Esophagus muscularis mucosa (tissue), 4 donors: ENCODE measurements at regions not wholly inside any gene's neighbourhood (a gene's known extent, or its start where the extent isn't known, plus 50 kb on each side); places are given as distances from the start of the nearest gene placed in this dataset.

Experiments
- DNase-seq: peaks from one replicate; pipeline ENCODE4 v3.0.0-alpha.2; 2017; ENCODE audit errors: extremely low spot score
- H3K27ac ChIP-seq, 4 donors: fragments of 200-600 bp; sonication (generic); replicated peaks in 1 of 4; 1 replicate in 3 of 4; 2 replicates in 1 of 4; pipeline ENCODE4 v1.5.1; 2016 to 2019; ENCODE audit warnings: mild to moderate bottlenecking in 1 of 4
- H3K27me3 ChIP-seq, 4 donors: fragments of 200-600 bp; sonication (generic); one replicate each; pipeline versions ENCODE4 v1.5.1 to v1.6.0; 2016 to 2019
- H3K36me3 ChIP-seq, 4 donors: fragments of 200-600 bp; sonication (generic); one replicate each; pipeline ENCODE4 v1.5.1; 2016 to 2019
- H3K4me1 ChIP-seq, 4 donors: fragments of 200-600 bp; sonication (generic); one replicate each; pipeline ENCODE4 v1.5.1; 2016 to 2019
- H3K4me3 ChIP-seq, 4 donors: fragments of 200-600 bp; sonication (generic); 1 replicate in 2 of 4; 2 replicates in 2 of 4; pipeline ENCODE4 v1.5.1; 2016 to 2019; ENCODE audit warnings: mild to moderate bottlenecking in 4 of 4, moderate library complexity in 1 of 4
- H3K9me3 ChIP-seq, 4 donors: fragments of 200-600 bp; sonication (generic); 1 replicate in 3 of 4; 2 replicates in 1 of 4; pipeline ENCODE4 v1.5.1; 2016 to 2019
- CTCF ChIP-seq, 3 experiments: fragments of 200-600 bp in 2 of 3; fragments of 450-650 bp in 1 of 3; sonication (generic) in 2 of 3; IDR thresholded peaks; one replicate each; pipeline ENCODE4 v1.5.1; 2017 to 2019; ENCODE audit warnings: antibody characterized with exemption in 3 of 3, mild to moderate bottlenecking in 2 of 3, moderate library complexity in 1 of 3
- EP300 ChIP-seq: sonication (generic); formaldehyde crosslinking; IDR thresholded peaks from one replicate; pipeline ENCODE4 v1.6.1; 2017; ENCODE audit warnings: antibody characterized with exemption
- POLR2A ChIP-seq: fragments of 450-650 bp; IDR thresholded peaks from one replicate; pipeline ENCODE4 v1.6.1; 2017; ENCODE audit warnings: antibody characterized with exemption, moderate library complexity, mild to moderate bottlenecking, low read depth
- POLR2AphosphoS5 ChIP-seq, 2 donors: sonication (generic); formaldehyde crosslinking; IDR thresholded peaks; one replicate each; pipeline ENCODE4 v1.6.1; 2017; ENCODE audit warnings: antibody characterized with exemption in 2 of 2
- WGBS: methylation state at CpG from one replicate; pipeline ENCODE4 v1.1.5; 2018; 5-methylcytosine and 5-hydroxymethylcytosine counted together
- intact Hi-C: fragments of 100-400 bp; cut with DNase I; formaldehyde crosslinking; loops from one replicate; pipeline ENCODE4 v1.15.1; 2023

GRCh38 chr9:120014796-120015195, 565.2 kb downstream of the CDK5RAP2 start:
- H3K4me1 ChIP-seq = no peaks in the 10 kb centered on the region
- H3K9me3 ChIP-seq = no peaks in the 10 kb centered on the region
- TF ChIP-seq CTCF (IDR thresholded peaks at IDR 0.05) (no peak), POLR2A (no peak), POLR2AphosphoS5 (IDR thresholded peaks at IDR 0.05) (no peak), EP300 (no peak)
- no peaks in the 10 kb centered on the region for H3K27me3 ChIP-seq
- WGBS = 87% methylated on average over 7 of the region's 7 CpGs
- no peaks in the 10 kb centered on the region for H3K36me3 ChIP-seq
- H3K4me3 ChIP-seq = no peak overlapping the region
- no peak for DNase-seq
- intact Hi-C loops = no loop called here
- H3K27ac ChIP-seq = no peak overlapping the region

- H3K27ac ChIP-seq = no peak overlapping the region
- H3K4me3 ChIP-seq = no peak overlapping the region
- TF ChIP-seq POLR2A (no peak), CTCF (IDR thresholded peaks at IDR 0.05) (no peak), EP300 (no peak), POLR2AphosphoS5 (IDR thresholded peaks at IDR 0.05) (no peak)
- no peaks in the 10 kb centered on the region for H3K27me3 ChIP-seq
- no peaks in the 10 kb centered on the region for H3K4me1 ChIP-seq
- H3K36me3 ChIP-seq = no peaks in the 10 kb centered on the region
- H3K9me3 ChIP-seq = no peaks in the 10 kb centered on the region
- no peak for DNase-seq
- 41% methylated on average over 3 of the region's 3 CpGs for WGBS
- intact Hi-C loops = no loop called here
These were observed 570.1 kb downstream of the CDK5RAP2 start for GRCh38 chr9:120009856-120010255.

DNA sequence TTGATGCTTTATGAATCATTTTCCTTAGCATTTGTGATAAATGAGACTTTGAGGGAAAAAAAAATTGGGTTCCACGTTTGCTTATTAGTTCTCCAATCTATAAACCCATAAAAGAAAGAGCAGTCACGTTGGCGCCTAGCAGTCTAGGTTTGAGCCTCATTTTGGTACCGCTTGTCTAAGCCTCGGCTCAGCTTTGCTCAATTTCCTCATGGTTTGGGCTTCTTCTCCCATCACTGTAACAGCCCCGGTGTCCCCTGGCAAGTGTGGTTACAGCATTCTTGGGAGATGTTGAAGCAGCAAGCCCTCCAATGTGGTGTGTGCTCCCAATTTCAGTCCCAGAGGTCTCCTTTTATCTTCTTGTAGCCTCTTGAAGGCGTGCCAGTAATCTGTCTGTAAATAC, 578.4 kb downstream of the CDK5RAP2 start:
- intact Hi-C loops = no loop called here
- no peak for DNase-seq
- Histone ChIP-seq H3K4me1 (peaks cover 0 to 16% (median 8%) of the 10 kb centered on the region in 4 donors), H3K27me3 (no peaks in the 10 kb centered on the region), H3K9me3 (no peaks in the 10 kb centered on the region), H3K27ac (no peak overlapping the region), H3K36me3 (no peaks in the 10 kb centered on the region), H3K4me3 (no peak overlapping the region)
- TF ChIP-seq POLR2A = no peak
- no peak for TF ChIP-seq CTCF (IDR thresholded peaks at IDR 0.05)
- TF ChIP-seq POLR2AphosphoS5 (IDR thresholded peaks at IDR 0.05) = no peak
- no peak for TF ChIP-seq EP300
- 76% methylated on average over 7 of the region's 7 CpGs for WGBS

GRCh38 chr9:119998614-119999013, 581.4 kb downstream of the CDK5RAP2 start:
- H3K27me3 ChIP-seq = no peaks in the 10 kb centered on the region
- peaks cover 0 to 16% (median 8%) of the 10 kb centered on the region in 4 donors for H3K4me1 ChIP-seq
- peak overlapping the region in 2 of 4 donors; percentile 8 to 12 for H3K27ac ChIP-seq
- H3K9me3 ChIP-seq = no peaks in the 10 kb centered on the region
- no peak for DNase-seq
- 39% methylated on average over 2 of the region's 2 CpGs for WGBS
- TF ChIP-seq POLR2AphosphoS5 (IDR thresholded peaks at IDR 0.05) (no peak), EP300 (no peak), CTCF (IDR thresholded peaks at IDR 0.05) (no peak), POLR2A (no peak)
- no peaks in the 10 kb centered on the region for H3K36me3 ChIP-seq
- intact Hi-C loops = no loop called here
- no peak overlapping the region for H3K4me3 ChIP-seq

DNA sequence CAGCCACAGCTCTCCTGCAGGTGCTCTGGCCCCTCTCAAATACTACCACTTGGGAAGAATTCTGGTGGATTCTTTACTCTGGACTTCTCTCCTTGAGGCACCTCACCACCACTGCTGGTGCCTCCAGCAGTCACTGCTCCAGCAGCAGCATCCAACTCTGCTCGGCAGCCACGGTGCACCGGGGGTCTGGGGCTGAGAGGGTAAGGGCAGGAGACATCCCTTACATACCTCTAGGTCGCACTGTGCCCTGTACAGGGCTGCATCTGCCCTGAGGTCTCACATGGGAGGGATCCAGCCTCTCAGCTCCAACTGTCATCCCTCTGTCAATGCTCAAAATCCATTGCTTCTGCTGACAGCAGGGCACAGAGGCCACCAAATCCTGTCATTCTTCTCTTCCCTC, 588.2 kb downstream of the CDK5RAP2 start:
- TF ChIP-seq POLR2AphosphoS5 (IDR thresholded peaks at IDR 0.05) (no peak), EP300 (no peak), POLR2A (no peak), CTCF (IDR thresholded peaks at IDR 0.05) (no peak)
- Histone ChIP-seq H3K9me3 (no peaks in the 10 kb centered on the region), H3K27ac (no peak overlapping the region), H3K4me3 (no peak overlapping the region), H3K36me3 (no peaks in the 10 kb centered on the region), H3K27me3 (no peaks in the 10 kb centered on the region), H3K4me1 (no peaks in the 10 kb centered on the region)
- DNase-seq = no peak
- intact Hi-C loops = no loop called here
- WGBS = 100% methylated on average over 1 of the region's 4 CpGs
